Left ventricle myocardium inferior (tissue), 1 donor: ENCODE measurements at regions not wholly inside any gene's neighbourhood (a gene's known extent, or its start where the extent isn't known, plus 50 kb on each side); places are given as distances from the start of the nearest gene placed in this dataset.

Experiments used
- DNase-seq: peaks from one replicate; pipeline ENCODE4 v3.0.0-alpha.2; 2020
- H3K27ac ChIP-seq: fragments of 200-600 bp; replicated peaks from 2 replicates; pipeline ENCODE4 v1.8.0; 2021
- H3K27me3 ChIP-seq: fragments of 200-600 bp; 2 replicates; pipeline ENCODE4 v1.8.0; 2021; ENCODE audit warnings: low read depth
- H3K36me3 ChIP-seq: fragments of 200-600 bp; 2 replicates; pipeline ENCODE4 v1.8.0; 2021
- H3K4me1 ChIP-seq: fragments of 200-600 bp; 2 replicates; pipeline ENCODE4 v1.8.0; 2021
- H3K4me3 ChIP-seq: fragments of 200-600 bp; 2 replicates; pipeline ENCODE4 v1.8.0; 2021; ENCODE audit warnings: mild to moderate bottlenecking, moderate library complexity
- H3K9me3 ChIP-seq: fragments of 200-600 bp; replicated peaks from 2 replicates; pipeline ENCODE4 v1.8.0; 2021
- intact Hi-C: fragments of 100-400 bp; cut with micrococcal nuclease; formaldehyde crosslinking; loops from one replicate; pipeline ENCODE4 v1.11.0; 2022
- TF ChIP-seq, protein P1 (sequence below): fragments of 200-600 bp; IDR thresholded peaks from 2 replicates; pipeline ENCODE4 v1.8.0; 2021; ENCODE audit warnings: antibody characterized with exemption, mild to moderate bottlenecking, borderline replicate concordance
- donor health status: DM: no; HTN: yes; CAD: no; lungs with severe emphysema.

DNA sequence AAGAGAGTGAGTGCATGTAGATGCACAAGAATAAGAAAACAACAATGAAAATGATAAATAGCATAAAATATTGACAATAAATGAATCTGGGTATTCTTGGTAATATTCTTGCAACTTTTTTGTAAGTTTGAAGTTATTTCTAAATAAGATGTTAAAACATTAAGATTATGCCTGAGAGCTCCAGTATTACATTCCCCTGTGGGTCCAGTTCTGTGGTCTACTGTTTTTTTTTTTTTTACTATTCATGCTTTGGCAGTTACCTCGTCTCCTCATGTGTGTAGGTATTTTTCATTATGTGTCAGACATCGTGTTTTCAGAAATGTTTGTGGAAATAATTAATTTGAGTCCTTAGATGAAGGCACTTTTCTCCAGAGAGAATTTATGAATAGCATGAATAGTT lies 386.2 kb downstream of the AACS start:
- H3K36me3 ChIP-seq, result no peaks in the 10 kb centered on the region
- H3K9me3 ChIP-seq, result peaks cover 26% of the 10 kb centered on the region
- peaks cover 23% of the 10 kb centered on the region for H3K27me3 ChIP-seq
- intact Hi-C loops, result no loop called here
- TF ChIP-seq, protein P1, sequence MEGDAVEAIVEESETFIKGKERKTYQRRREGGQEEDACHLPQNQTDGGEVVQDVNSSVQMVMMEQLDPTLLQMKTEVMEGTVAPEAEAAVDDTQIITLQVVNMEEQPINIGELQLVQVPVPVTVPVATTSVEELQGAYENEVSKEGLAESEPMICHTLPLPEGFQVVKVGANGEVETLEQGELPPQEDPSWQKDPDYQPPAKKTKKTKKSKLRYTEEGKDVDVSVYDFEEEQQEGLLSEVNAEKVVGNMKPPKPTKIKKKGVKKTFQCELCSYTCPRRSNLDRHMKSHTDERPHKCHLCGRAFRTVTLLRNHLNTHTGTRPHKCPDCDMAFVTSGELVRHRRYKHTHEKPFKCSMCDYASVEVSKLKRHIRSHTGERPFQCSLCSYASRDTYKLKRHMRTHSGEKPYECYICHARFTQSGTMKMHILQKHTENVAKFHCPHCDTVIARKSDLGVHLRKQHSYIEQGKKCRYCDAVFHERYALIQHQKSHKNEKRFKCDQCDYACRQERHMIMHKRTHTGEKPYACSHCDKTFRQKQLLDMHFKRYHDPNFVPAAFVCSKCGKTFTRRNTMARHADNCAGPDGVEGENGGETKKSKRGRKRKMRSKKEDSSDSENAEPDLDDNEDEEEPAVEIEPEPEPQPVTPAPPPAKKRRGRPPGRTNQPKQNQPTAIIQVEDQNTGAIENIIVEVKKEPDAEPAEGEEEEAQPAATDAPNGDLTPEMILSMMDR, result no peak
- H3K4me3 ChIP-seq, result no peak overlapping the region
- no peak overlapping the region for H3K27ac ChIP-seq
- no peak for DNase-seq
- no peaks in the 10 kb centered on the region for H3K4me1 ChIP-seq

DNA sequence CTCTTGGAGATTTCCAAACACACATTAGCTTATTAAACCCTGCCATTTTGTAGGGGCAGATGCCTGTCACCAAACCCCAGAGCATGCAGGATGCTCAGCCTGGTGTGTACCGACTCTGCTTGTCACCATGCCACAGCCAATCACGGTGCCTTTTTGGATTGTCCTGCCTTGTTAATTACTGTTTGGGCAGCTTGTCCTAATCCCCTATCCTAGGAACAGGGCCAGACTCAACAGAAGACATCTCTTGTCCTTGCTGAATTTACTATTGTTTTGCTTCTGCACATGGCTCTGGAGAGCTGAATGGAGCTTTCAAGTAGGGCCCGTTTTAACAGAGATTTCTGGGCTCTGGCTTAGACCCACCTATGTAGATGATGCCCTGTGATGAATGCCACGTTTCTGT lies 388.5 kb downstream of the AACS start:
- DNase-seq, result no peak
- H3K27me3 ChIP-seq, result peaks cover 43% of the 10 kb centered on the region
- peaks cover 20% of the 10 kb centered on the region for H3K9me3 ChIP-seq
- H3K36me3 ChIP-seq, result no peaks in the 10 kb centered on the region
- H3K4me3 ChIP-seq, result no peak overlapping the region
- no peaks in the 10 kb centered on the region for H3K4me1 ChIP-seq
- no peak overlapping the region for H3K27ac ChIP-seq
- TF ChIP-seq, protein P1, result no peak
- intact Hi-C loops, result no loop called here

DNA sequence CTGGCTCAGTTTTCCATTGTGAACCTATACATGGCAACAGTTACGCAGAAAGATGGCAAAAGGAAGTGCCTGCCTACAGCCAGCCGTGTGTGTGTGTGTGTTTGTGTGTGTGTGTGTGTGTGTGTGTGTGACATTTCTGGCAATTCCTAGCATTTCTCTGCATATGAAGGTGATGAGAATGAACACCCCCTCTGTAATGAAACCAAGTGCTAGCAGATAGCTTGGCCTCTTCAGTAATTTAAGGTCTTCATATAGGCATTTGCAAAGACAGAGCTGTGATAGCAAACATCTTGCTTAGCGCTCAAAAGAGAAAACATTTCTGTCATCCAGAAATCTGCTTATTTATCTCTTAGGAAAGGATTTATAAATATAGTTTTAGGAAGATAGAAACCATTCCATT lies 389.1 kb downstream of the AACS start:
- TF ChIP-seq, protein P1, result no peak
- Histone ChIP-seq H3K36me3 (no peaks in the 10 kb centered on the region), H3K9me3 (peaks cover 20% of the 10 kb centered on the region), H3K27ac (no peak overlapping the region), H3K4me1 (no peaks in the 10 kb centered on the region), H3K27me3 (peaks cover 43% of the 10 kb centered on the region), H3K4me3 (no peak overlapping the region)
- intact Hi-C loops, result no loop called here
- no peak for DNase-seq

DNA sequence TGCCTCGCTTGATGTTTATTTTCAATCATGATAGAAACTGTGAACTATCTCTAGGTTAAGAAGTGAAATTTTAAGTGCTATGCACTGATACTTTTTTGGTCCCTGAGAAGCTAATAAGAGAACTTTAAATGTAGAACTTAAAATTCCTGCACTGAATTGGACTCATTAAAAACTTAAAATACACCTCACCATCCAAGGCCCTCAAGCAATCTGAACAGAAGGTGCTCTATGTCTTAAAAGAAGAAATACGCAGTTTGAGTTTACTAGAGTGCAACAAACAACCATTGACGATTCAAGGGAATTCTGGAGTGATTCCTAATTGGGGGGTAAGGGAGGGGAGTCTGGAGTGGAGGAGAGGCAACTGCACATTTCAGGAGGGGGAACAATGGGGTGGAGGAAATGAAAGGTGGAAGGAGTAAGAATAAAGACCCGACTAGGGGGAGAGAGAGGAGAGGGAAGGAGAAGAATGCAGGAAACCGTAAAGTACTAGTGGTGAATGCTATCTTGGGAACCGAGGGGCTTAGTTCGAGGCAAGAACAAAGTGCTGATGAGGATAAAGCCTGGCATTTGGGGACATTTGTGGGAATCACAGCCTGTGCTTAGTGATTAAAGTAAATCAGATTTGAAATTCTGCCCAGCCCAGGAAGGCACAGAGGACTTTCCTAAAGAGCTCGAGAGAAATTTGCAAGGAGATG lies 389.7 kb downstream of the AACS start:
- TF ChIP-seq, protein P1, result no peak

DNA sequence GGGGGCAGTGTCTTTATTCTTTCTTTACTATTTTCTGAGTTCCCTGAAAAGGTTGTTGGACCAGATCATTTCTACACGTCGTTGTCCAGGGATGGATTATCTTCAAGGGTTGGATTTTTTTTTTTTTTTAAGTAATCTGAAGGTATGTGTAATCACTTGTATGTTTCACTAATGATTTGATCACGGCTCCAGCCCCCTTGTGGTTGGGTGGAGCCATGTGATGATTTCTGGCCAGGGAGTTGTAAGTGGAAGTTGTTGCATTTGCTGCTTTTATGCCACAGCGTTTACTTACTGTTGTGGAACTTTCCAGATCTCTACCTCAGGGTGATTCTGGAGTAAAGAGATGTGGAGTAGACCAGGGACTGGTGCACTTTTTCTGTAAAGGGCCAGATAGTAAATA lies 390.3 kb downstream of the AACS start:
- intact Hi-C loops, result no loop called here
- no peaks in the 10 kb centered on the region for H3K36me3 ChIP-seq

More for the DNA sequence above, 389.7 kb downstream of the AACS start:
- H3K36me3 ChIP-seq, result no peaks in the 10 kb centered on the region
- H3K4me1 ChIP-seq, result no peaks in the 10 kb centered on the region
- intact Hi-C loops, result no loop called here
- peaks cover 43% of the 10 kb centered on the region for H3K27me3 ChIP-seq
- H3K27ac ChIP-seq, result no peak overlapping the region
- H3K4me3 ChIP-seq, result no peak overlapping the region
- DNase-seq, result no peak
- H3K9me3 ChIP-seq, result peaks cover 20% of the 10 kb centered on the region

More for the DNA sequence above, 390.3 kb downstream of the AACS start:
- H3K4me1 ChIP-seq, result no peaks in the 10 kb centered on the region
- TF ChIP-seq, protein P1, result no peak
- no peak overlapping the region for H3K27ac ChIP-seq
- peaks cover 20% of the 10 kb centered on the region for H3K9me3 ChIP-seq
- H3K27me3 ChIP-seq, result peaks cover 43% of the 10 kb centered on the region
- DNase-seq, result no peak
- no peak overlapping the region for H3K4me3 ChIP-seq
